ENCODE measurements at regions not wholly inside any gene's neighbourhood (a gene's known extent, or its start where the extent isn't known, plus 50 kb on each side); places are given as distances from the start of the nearest gene placed in this dataset.
"Not testable (repeated sequence)": the region's sequence is repeated elsewhere in the genome, so short reads cannot be mapped to it uniquely, and the experiment has no call there.

GRCh38 chr2:76697439-76697838 is 824.7 kb downstream of the LRRTM4 start:
- H3K27ac ChIP-seq, result not testable (repeated sequence)

- no peak overlapping the region for H3K27ac ChIP-seq
- TF ChIP-seq CTCF (IDR thresholded peaks at IDR 0.05) (no peak), ZFX (IDR thresholded peaks at IDR 0.05; ENCODE audit: borderline replicate concordance) (no peak)
Measured at GRCh38 chr2:76692908-76693307, 829.3 kb downstream of the LRRTM4 start.

GRCh38 chr2:76688732-76689131 is 833.4 kb downstream of the LRRTM4 start:
- TF ChIP-seq CTCF (IDR thresholded peaks at IDR 0.05) (no peak), ZFX (IDR thresholded peaks at IDR 0.05; ENCODE audit: borderline replicate concordance) (no peak)
- H3K27ac ChIP-seq, result no peak overlapping the region

GRCh38 chr2:76687923-76688322 is 834.3 kb downstream of the LRRTM4 start:
- H3K27ac ChIP-seq, result no peak overlapping the region

GRCh38 chr2:76684756-76685155 is 837.4 kb downstream of the LRRTM4 start:
- no peak for TF ChIP-seq CTCF (IDR thresholded peaks at IDR 0.05)
- TF ChIP-seq ZFX (IDR thresholded peaks at IDR 0.05; ENCODE audit: borderline replicate concordance), result no peak
- no peak overlapping the region for H3K27ac ChIP-seq

More at GRCh38 chr2:76687923-76688322, 834.3 kb downstream of the LRRTM4 start:
- TF ChIP-seq ZFX (IDR thresholded peaks at IDR 0.05; ENCODE audit: borderline replicate concordance) (no peak), CTCF (IDR thresholded peaks at IDR 0.05) (no peak)

GRCh38 chr2:76679025-76679396 is 843.2 kb downstream of the LRRTM4 start:
- TF ChIP-seq ZFX (IDR thresholded peaks at IDR 0.05; ENCODE audit: borderline replicate concordance) (no peak), CTCF (IDR thresholded peaks at IDR 0.05) (no peak)
- no peak overlapping the region for H3K27ac ChIP-seq

- TF ChIP-seq CTCF (IDR thresholded peaks at IDR 0.05), result no peak
- TF ChIP-seq ZFX (IDR thresholded peaks at IDR 0.05; ENCODE audit: borderline replicate concordance), result no peak
- no peak overlapping the region for H3K27ac ChIP-seq
Measured at GRCh38 chr2:76678383-76679024, 843.7 kb downstream of the LRRTM4 start.

GRCh38 chr2:76675212-76675611 is 847.0 kb downstream of the LRRTM4 start:
- TF ChIP-seq CTCF (IDR thresholded peaks at IDR 0.05) (no peak), ZFX (IDR thresholded peaks at IDR 0.05; ENCODE audit: borderline replicate concordance) (no peak)
- no peak overlapping the region for H3K27ac ChIP-seq
